ENCODE measurements at regions not wholly inside any gene's neighbourhood (a gene's known extent, or its start where the extent isn't known, plus 50 kb on each side); places are given as distances from the start of the nearest gene placed in this dataset.

GRCh38 chr3:197366301-197367044, 68.1 kb upstream of the DLG1 start:
- TF ChIP-seq CTCF (IDR thresholded peaks at IDR 0.05; ENCODE audit: low read depth, low read length, poor library complexity, severe bottlenecking) (no peak), EZH2phosphoT487 (IDR thresholded peaks at IDR 0.05; ENCODE audit: borderline replicate concordance, low read length) (no peak)
